Dedifferentiated amniotic fluid mesenchymal stem cell (primary cell): ENCODE measurements at regions not wholly inside any gene's neighbourhood (a gene's known extent, or its start where the extent isn't known, plus 50 kb on each side); places are given as distances from the start of the nearest gene placed in this dataset.
A peak's percentile ranks its signal among the peaks of the same experiment; 100 is the strongest.

ENCODE experiments used
- DNase-seq: peaks from one replicate; pipeline ENCODE4 v3.0.0-alpha.2; 2016; ENCODE audit errors: extremely low spot score

GRCh38 chr16:64541621-64542020, 580.2 kb downstream of the CDH11 start:
- DNase-seq: no peak

GRCh38 chr16:64540434-64540833, 581.4 kb downstream of the CDH11 start:
- DNase-seq: no peak

GRCh38 chr16:64539811-64540371, 582.0 kb downstream of the CDH11 start:
- no peak for DNase-seq

GRCh38 chr16:64534180-64534780, 587.6 kb downstream of the CDH11 start:
- DNase-seq: no peak

GRCh38 chr16:64532691-64533090, 589.2 kb downstream of the CDH11 start:
- DNase-seq: no peak

GRCh38 chr16:64532117-64532516, 589.7 kb downstream of the CDH11 start:
- no peak for DNase-seq

GRCh38 chr16:64531401-64531800, 590.5 kb downstream of the CDH11 start:
- DNase-seq: no peak

GRCh38 chr16:64522548-64522947, 599.3 kb downstream of the CDH11 start:
- DNase-seq: no peak

- DNase-seq: no peak
Measured at GRCh38 chr16:64513871-64514270, 608.0 kb downstream of the CDH11 start.

GRCh38 chr16:64507240-64508024, 614.4 kb downstream of the CDH11 start:
- no peak for DNase-seq

- DNase-seq: no peak
Measured at GRCh38 chr16:64499211-64499610, 622.7 kb downstream of the CDH11 start.

- no peak for DNase-seq
Measured at GRCh38 chr16:64498363-64498762, 623.5 kb downstream of the CDH11 start.

- no peak for DNase-seq
Measured at GRCh38 chr16:64493709-64494108, 628.2 kb downstream of the CDH11 start.

GRCh38 chr16:64489449-64489848, 632.4 kb downstream of the CDH11 start:
- no peak for DNase-seq

- no peak for DNase-seq
Measured at GRCh38 chr16:64486561-64486960, 635.3 kb downstream of the CDH11 start.

GRCh38 chr16:64481497-64481896, 640.4 kb downstream of the CDH11 start:
- DNase-seq: no peak

- DNase-seq: peak; percentile 77
Measured at GRCh38 chr16:64478252-64478906, 643.5 kb downstream of the CDH11 start.

GRCh38 chr16:64475627-64476351, 646.1 kb downstream of the CDH11 start:
- no peak for DNase-seq

- no peak for DNase-seq
Measured at GRCh38 chr16:64470916-64471315, 650.9 kb downstream of the CDH11 start.

GRCh38 chr16:64469906-64470702, 651.8 kb downstream of the CDH11 start:
- DNase-seq: no peak

- DNase-seq: no peak
Measured at GRCh38 chr16:64469351-64469750, 652.5 kb downstream of the CDH11 start.
